Transverse colon (tissue), 4 donors: ENCODE measurements at regions not wholly inside any gene's neighbourhood (a gene's known extent, or its start where the extent isn't known, plus 50 kb on each side); places are given as distances from the start of the nearest gene placed in this dataset.
"Not testable (repeated sequence)": the region's sequence is repeated elsewhere in the genome, so short reads cannot be mapped to it uniquely, and the experiment has no call there.

Experiments used
- DNase-seq: peaks from one replicate; pipeline ENCODE4 v3.0.0-alpha.2; 2019
- H3K27ac ChIP-seq, 4 donors: fragments of 200-600 bp; sonication (generic); 2 replicates each; pipeline ENCODE4 v1.5.1; 2016 to 2018; ENCODE audit warnings: inconsistent platforms in 4 of 4
- H3K27me3 ChIP-seq: fragments of 200-600 bp; sonication (generic); 2 replicates; pipeline ENCODE4 v1.5.1; 2017; ENCODE audit warnings: inconsistent platforms
- H3K36me3 ChIP-seq, 4 donors: fragments of 200-600 bp; sonication (generic); 2 replicates each; pipeline ENCODE4 v1.5.1; 2017 to 2019; ENCODE audit warnings: inconsistent platforms in 4 of 4
- H3K4me1 ChIP-seq, 4 donors: fragments of 200-600 bp; sonication (generic); 2 replicates each; pipeline ENCODE4 v1.5.1; 2017 to 2020; ENCODE audit warnings: inconsistent platforms in 4 of 4
- H3K4me3 ChIP-seq, 4 donors: fragments of 200-600 bp; sonication (generic); 1 replicate in 1 of 4; 2 replicates in 3 of 4; pipeline versions ENCODE4 v1.5.1 to v1.6.1; 2017 to 2019; ENCODE audit warnings: inconsistent platforms in 4 of 4
- H3K9me3 ChIP-seq, 2 donors: fragments of 200-600 bp; sonication (generic); 2 replicates each; pipeline ENCODE4 v1.5.1; 2017 to 2019; ENCODE audit warnings: inconsistent platforms in 2 of 2
- EP300 ChIP-seq: sonication (generic); formaldehyde crosslinking; IDR thresholded peaks from one replicate; pipeline ENCODE4 v1.6.1; 2017; ENCODE audit warnings: antibody characterized with exemption, low read depth
- POLR2A ChIP-seq: fragments of 450-650 bp; IDR thresholded peaks from one replicate; pipeline ENCODE4 v1.6.1; 2016; ENCODE audit warnings: antibody characterized with exemption, mild to moderate bottlenecking, moderate library complexity
- POLR2AphosphoS5 ChIP-seq, 3 donors: sonication (generic); formaldehyde crosslinking; IDR thresholded peaks; one replicate each; pipeline ENCODE4 v1.6.1; 2016; ENCODE audit warnings: antibody characterized with exemption in 3 of 3
- WGBS, 2 donors: methylation state at CpG; one replicate each; pipeline ENCODE4 v1.1.5; 2018; ENCODE audit warnings: low coverage in 1 of 2; 5-methylcytosine and 5-hydroxymethylcytosine counted together
- in situ Hi-C, 4 donors: fragments of 200-750 bp; cut with MboI; loops; one replicate each; pipeline versions ENCODE4 v1.15.0 to v1.15.1; 2017; ENCODE audit warnings: low sequenced_read_pairs in 3 of 4, low pct_ligation_motif_present in 1 of 4, low pct_unique_long_range_greater_than_20kb in 1 of 4
- intact Hi-C: fragments of 100-400 bp; cut with DNase I; formaldehyde crosslinking; loops from one replicate; pipeline ENCODE4 v1.15.1; 2023; ENCODE audit warnings: low total_unique reads
- TF ChIP-seq, protein P1 (sequence below), 5 experiments: fragments of 200-600 bp in 3 of 5; fragments of 450-650 bp in 2 of 5; sonication (generic) in 3 of 5; IDR thresholded peaks; 1 replicate in 2 of 5; 2 replicates in 3 of 5; pipeline ENCODE4 v1.5.1; 2016 to 2017; ENCODE audit warnings: antibody characterized with exemption in 5 of 5, inconsistent platforms in 3 of 5, mild to moderate bottlenecking in 2 of 5, moderate library complexity in 1 of 5

- no peak for DNase-seq
- H3K27me3 ChIP-seq: no peaks in the 10 kb centered on the region
- H3K9me3 ChIP-seq: no peaks in the 10 kb centered on the region
- H3K4me3 ChIP-seq: no peak overlapping the region
- intact Hi-C loops: no loop called here
- WGBS, 2 donors: 69 to 76% methylated on average over 3 of the region's 3 CpGs
- H3K27ac ChIP-seq: no peak overlapping the region
- H3K36me3 ChIP-seq: no peaks in the 10 kb centered on the region
- in situ Hi-C loops: no loop called here
- TF ChIP-seq EP300: no peak
- TF ChIP-seq POLR2A: no peak
- TF ChIP-seq, protein P1, sequence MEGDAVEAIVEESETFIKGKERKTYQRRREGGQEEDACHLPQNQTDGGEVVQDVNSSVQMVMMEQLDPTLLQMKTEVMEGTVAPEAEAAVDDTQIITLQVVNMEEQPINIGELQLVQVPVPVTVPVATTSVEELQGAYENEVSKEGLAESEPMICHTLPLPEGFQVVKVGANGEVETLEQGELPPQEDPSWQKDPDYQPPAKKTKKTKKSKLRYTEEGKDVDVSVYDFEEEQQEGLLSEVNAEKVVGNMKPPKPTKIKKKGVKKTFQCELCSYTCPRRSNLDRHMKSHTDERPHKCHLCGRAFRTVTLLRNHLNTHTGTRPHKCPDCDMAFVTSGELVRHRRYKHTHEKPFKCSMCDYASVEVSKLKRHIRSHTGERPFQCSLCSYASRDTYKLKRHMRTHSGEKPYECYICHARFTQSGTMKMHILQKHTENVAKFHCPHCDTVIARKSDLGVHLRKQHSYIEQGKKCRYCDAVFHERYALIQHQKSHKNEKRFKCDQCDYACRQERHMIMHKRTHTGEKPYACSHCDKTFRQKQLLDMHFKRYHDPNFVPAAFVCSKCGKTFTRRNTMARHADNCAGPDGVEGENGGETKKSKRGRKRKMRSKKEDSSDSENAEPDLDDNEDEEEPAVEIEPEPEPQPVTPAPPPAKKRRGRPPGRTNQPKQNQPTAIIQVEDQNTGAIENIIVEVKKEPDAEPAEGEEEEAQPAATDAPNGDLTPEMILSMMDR (IDR thresholded peaks at IDR 0.05): no peak
- no peak for TF ChIP-seq POLR2AphosphoS5 (IDR thresholded peaks at IDR 0.05)
- no peaks in the 10 kb centered on the region for H3K4me1 ChIP-seq
Measured at GRCh38 chr21:17214801-17215200, 298.0 kb upstream of the CXADR start.

DNA sequence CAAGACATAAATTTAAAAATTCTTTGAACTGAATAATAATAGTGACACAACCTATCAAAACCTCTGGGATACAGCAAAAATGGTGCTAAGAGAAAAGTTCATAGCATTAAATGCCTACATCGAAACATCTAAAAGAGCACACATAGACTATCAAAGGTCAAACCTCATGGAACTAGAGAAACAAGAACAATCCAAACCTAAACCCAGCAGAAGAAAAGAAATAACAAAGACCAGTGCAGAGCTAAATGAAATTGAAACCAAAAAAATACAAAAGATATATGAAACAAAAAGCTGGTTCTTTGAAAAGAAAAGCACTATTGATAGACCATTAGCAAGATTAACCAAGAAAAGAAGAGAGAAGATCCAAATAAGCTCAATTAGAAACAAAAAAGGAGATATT lies 293.8 kb upstream of the CXADR start:
- intact Hi-C loops, H3K4me3 ChIP-seq, H3K27me3 ChIP-seq, H3K36me3 ChIP-seq, in situ Hi-C loops, H3K9me3 ChIP-seq, H3K4me1 ChIP-seq, H3K27ac ChIP-seq, DNase-seq: not testable (repeated sequence)
- 78 to 80% methylated on average over 1 of the region's 1 CpG for WGBS, 2 donors

DNA sequence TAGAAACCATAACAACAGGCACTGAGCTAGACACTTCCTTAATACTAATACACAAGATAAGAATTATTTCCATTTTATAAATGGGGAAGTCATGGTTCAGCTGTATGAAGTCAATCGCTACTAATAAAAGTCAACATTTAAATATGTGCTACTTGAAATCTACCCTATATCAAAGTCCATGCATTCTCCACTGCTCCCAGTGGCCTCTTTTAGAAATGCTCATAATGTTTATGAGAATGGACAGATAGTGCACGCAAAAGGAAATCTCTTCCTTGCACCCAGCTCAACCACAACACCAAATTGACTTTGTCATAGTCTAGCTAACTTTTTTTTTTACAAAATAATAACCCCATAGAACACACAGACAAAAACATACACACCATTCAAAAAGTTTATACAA lies 281.7 kb upstream of the CXADR start:
- no peak for TF ChIP-seq POLR2A
- no peak for TF ChIP-seq POLR2AphosphoS5 (IDR thresholded peaks at IDR 0.05)
- no peak for TF ChIP-seq EP300
- TF ChIP-seq, protein P1 (IDR thresholded peaks at IDR 0.05): no peak
- Histone ChIP-seq H3K27ac (no peak overlapping the region), H3K4me3 (no peak overlapping the region), H3K9me3 (peaks cover 2 to 7% of the 10 kb centered on the region in 2 donors), H3K4me1 (no peaks in the 10 kb centered on the region), H3K27me3 (no peaks in the 10 kb centered on the region), H3K36me3 (no peaks in the 10 kb centered on the region)
- DNase-seq: no peak
- intact Hi-C loops: no loop called here
- in situ Hi-C loops: no loop called here
- 81 to 84% methylated on average over 2 of the region's 2 CpGs for WGBS, 2 donors

DNA sequence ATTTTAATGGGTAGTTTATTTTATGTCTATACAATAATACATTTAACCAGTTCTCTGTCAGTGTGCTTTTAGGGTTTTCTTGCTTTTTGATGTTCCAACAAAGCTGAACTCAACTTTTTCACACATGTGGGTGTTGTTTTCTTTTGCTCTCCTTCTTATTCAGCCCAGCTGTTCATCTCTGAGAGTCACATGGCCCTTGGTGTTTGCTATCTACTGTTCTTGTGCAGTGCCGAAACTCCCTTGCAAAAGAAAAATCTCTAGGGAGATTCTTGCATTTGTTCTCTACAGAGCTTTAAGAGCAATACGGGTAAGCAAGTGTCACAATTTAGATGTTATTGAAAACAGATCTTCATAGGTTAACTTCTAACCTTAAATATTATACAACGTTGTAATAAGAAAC lies 281.1 kb upstream of the CXADR start:
- no peak for TF ChIP-seq POLR2A
- no peak for TF ChIP-seq POLR2AphosphoS5 (IDR thresholded peaks at IDR 0.05)
- no peak for TF ChIP-seq EP300
- Histone ChIP-seq H3K4me1 (no peaks in the 10 kb centered on the region), H3K36me3 (no peaks in the 10 kb centered on the region), H3K9me3 (peaks cover 0 to 7% of the 10 kb centered on the region in 2 donors), H3K4me3 (no peak overlapping the region), H3K27ac (no peak overlapping the region), H3K27me3 (no peaks in the 10 kb centered on the region)
- 50 to 65% methylated on average over 3 of the region's 3 CpGs for WGBS, 2 donors
- in situ Hi-C loops: no loop called here
- DNase-seq: no peak
- intact Hi-C loops: no loop called here

- Histone ChIP-seq H3K36me3 (no peaks in the 10 kb centered on the region), H3K27me3 (no peaks in the 10 kb centered on the region), H3K27ac (no peak overlapping the region), H3K4me1 (no peaks in the 10 kb centered on the region), H3K4me3 (no peak overlapping the region), H3K9me3 (no peaks in the 10 kb centered on the region)
- DNase-seq: no peak
- intact Hi-C loops (no loop called here), in situ Hi-C loops (no loop called here)
- TF ChIP-seq EP300 (no peak), POLR2A (no peak), POLR2AphosphoS5 (IDR thresholded peaks at IDR 0.05) (no peak)
- TF ChIP-seq, protein P1 (IDR thresholded peaks at IDR 0.05): no peak
Measured at GRCh38 chr21:17238468-17238867, 274.4 kb upstream of the CXADR start.
